ENCODE measurements at regions not wholly inside any gene's neighbourhood (a gene's known extent, or its start where the extent isn't known, plus 50 kb on each side); places are given as distances from the start of the nearest gene placed in this dataset.

DNA sequence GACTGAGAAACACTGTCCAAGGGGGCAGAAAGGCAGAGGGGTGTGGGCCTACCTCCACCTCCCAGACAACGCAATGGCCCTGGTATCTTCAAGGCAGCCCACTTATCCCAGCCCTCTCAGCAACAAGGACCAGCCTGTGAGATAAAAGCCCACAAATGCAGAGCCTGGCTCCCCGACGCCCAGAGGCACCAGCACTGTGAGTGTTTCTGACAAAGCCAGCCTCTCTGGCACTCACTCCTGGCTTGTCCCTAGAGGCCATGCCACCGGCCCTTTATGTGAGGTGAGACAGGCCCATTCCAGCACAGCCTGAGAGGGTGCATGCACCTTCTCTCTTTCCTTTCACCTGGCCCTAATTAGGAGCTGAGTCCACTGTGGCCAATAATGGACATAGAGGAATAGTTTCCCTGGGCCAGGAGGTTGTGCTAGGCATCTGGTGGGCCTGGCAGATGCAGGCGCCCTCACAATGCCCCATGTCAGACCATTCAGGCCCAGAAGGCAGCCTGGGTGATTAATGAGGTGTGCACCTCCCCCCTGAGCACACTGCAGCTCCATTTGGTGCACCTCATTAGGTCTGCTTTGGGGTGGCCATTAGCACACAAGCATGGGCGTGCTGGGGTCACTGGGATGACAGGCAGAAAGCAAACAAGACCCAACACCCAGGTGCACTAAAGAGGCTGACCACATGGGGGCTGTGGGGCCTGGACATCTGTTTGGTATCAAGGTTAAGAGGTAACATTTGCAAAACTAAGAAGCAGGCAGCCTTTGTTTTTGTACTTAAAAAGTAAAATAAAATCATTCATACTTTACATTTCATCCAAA, 176.0 kb downstream of the MED10 start:
- no peak overlapping the region for H2BK15ac ChIP-seq (ENCODE audit: low read depth, low read length)
- Mint-ChIP-seq H3K27ac (0 out of 7 replicates have a peak overlapping the region, but pooled peaks of 2 of the 3 experiments have one; percentile 26 to 82), H3K4me3 (no peak overlapping the region), H3K36me3 (ENCODE audit: insufficient read depth in 1 of 3, low read depth in 3 of 3) (peaks cover 0 to 4% (median 0%) of the 10 kb centered on the region in 3 experiments; a peak in 2 of 7 replicates), H3K4me1 (peaks cover 10 to 14% of the 10 kb centered on the region in 2 experiments), H3K27me3 (ENCODE audit: low read depth) (peaks cover 3% of the 10 kb centered on the region; the same call in 1 of the 2 replicates), H3K9me3 (peaks cover 8 to 12% of the 10 kb centered on the region in 2 experiments; a peak in 4 of 5 replicates)
- no CpG with 5 or more reads among the region's 6 CpGs for WGBS (ENCODE audit: extremely low coverage, insufficient read length, low lambda C conversion rate)
- H3K4me2 ChIP-seq (ENCODE audit: insufficient read depth, insufficient read length, low read length) = no peak overlapping the region
- no peak overlapping the region for H3K18ac ChIP-seq (ENCODE audit: insufficient read length, low read depth, low read length)
- no peak overlapping the region for H3K14ac ChIP-seq (ENCODE audit: insufficient read depth, low read length)
- H3T11ph ChIP-seq (ENCODE audit: low read length) = no peak overlapping the region
- H3K9ac ChIP-seq (ENCODE audit: extremely low read depth, insufficient read length, low read length) = no peak overlapping the region
- H3K23ac ChIP-seq (ENCODE audit: insufficient read length, low read depth, low read length) = no peak overlapping the region
- no peaks in the 10 kb centered on the region for H3K79me2 ChIP-seq (ENCODE audit: insufficient read depth, low read length)
- no peaks in the 10 kb centered on the region for H3K9me3 ChIP-seq (ENCODE audit: control insufficient read depth, low read depth, low read length)
- DNase-seq = peak; percentile 77
- H4K91ac ChIP-seq (ENCODE audit: insufficient read length, low read depth, low read length) = no peak overlapping the region
- no peak overlapping the region for H2BK12ac ChIP-seq (ENCODE audit: insufficient read length, low read depth, low read length)
- H2BK5ac ChIP-seq (ENCODE audit: insufficient read length, low read length) = no peak overlapping the region
- H3K4me1 ChIP-seq (ENCODE audit: insufficient read depth, low read length) = no peaks in the 10 kb centered on the region
- no peaks in the 10 kb centered on the region for H3K79me1 ChIP-seq (ENCODE audit: insufficient read depth, low read depth, low read length, poor library complexity, severe bottlenecking)
- H2BK20ac ChIP-seq (ENCODE audit: low read depth, low read length, poor library complexity, severe bottlenecking) = no peak overlapping the region
- no peaks in the 10 kb centered on the region for H3K23me2 ChIP-seq (ENCODE audit: insufficient read length, low read depth, low read length, poor library complexity, severe bottlenecking)
- TF ChIP-seq, protein P1, sequence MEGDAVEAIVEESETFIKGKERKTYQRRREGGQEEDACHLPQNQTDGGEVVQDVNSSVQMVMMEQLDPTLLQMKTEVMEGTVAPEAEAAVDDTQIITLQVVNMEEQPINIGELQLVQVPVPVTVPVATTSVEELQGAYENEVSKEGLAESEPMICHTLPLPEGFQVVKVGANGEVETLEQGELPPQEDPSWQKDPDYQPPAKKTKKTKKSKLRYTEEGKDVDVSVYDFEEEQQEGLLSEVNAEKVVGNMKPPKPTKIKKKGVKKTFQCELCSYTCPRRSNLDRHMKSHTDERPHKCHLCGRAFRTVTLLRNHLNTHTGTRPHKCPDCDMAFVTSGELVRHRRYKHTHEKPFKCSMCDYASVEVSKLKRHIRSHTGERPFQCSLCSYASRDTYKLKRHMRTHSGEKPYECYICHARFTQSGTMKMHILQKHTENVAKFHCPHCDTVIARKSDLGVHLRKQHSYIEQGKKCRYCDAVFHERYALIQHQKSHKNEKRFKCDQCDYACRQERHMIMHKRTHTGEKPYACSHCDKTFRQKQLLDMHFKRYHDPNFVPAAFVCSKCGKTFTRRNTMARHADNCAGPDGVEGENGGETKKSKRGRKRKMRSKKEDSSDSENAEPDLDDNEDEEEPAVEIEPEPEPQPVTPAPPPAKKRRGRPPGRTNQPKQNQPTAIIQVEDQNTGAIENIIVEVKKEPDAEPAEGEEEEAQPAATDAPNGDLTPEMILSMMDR (conservative IDR thresholded peaks at IDR 0.05) = peak; percentile 66
- H2AK5ac ChIP-seq (ENCODE audit: insufficient read length, low read length) = no peak overlapping the region
- no peak overlapping the region for H2AFZ ChIP-seq (ENCODE audit: low read length)
- no peak overlapping the region for H4K8ac ChIP-seq (replicated peaks; ENCODE audit: insufficient read length, low read depth, low read length)
- H3K4ac ChIP-seq (ENCODE audit: low read depth, low read length) = no peak overlapping the region
- H3K27me3 ChIP-seq (ENCODE audit: insufficient read depth, low read length) = no peaks in the 10 kb centered on the region
- no peak overlapping the region for H4K5ac ChIP-seq (ENCODE audit: insufficient read length, low read depth, low read length)
- H3K27ac ChIP-seq (ENCODE audit: insufficient read length, low read depth, low read length) = no peak overlapping the region
- no peak overlapping the region for H2BK120ac ChIP-seq (ENCODE audit: low read depth, low read length, poor library complexity, severe bottlenecking)
- no peak overlapping the region for H3K56ac ChIP-seq (ENCODE audit: insufficient read length, low read depth, low read length)
- H4K20me1 ChIP-seq (ENCODE audit: control insufficient read depth, insufficient read depth, insufficient read length) = no peaks in the 10 kb centered on the region
